ENCODE measurements at regions not wholly inside any gene's neighbourhood (a gene's known extent, or its start where the extent isn't known, plus 50 kb on each side); places are given as distances from the start of the nearest gene placed in this dataset.
"Not testable (repeated sequence)": the region's sequence is repeated elsewhere in the genome, so short reads cannot be mapped to it uniquely, and the experiment has no call there.

DNA sequence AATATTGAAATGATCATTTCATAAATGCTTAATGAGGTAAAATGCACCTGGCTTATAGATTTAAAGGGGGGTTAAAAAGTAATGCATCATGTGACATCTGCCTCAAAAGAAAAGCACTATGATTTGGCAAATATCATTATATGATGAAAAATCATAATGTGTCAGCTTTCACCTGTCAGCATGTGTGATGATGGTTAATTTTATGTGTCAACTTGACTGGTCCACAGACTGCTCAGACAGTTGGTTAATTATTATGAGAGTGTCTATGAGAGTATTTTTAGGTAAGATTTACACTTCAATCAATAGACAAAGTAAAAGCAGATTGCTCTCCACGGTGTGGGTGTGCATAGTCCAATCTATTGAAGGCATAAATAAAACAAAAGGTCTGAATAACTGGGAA lies 1986.7 kb downstream of the PCDH7 start:
- Histone ChIP-seq H3K27ac (ENCODE audit: low read length) (no peak overlapping the region), H3K9me3 (ENCODE audit: control insufficient read depth, insufficient read depth, low read length) (no peaks in the 10 kb centered on the region), H3K36me3 (ENCODE audit: control insufficient read depth, insufficient read depth, low read length) (no peaks in the 10 kb centered on the region), H3K4me1 (ENCODE audit: control insufficient read depth, insufficient read depth, low read length) (no peaks in the 10 kb centered on the region), H3K27me3 (ENCODE audit: control insufficient read depth, insufficient read depth, low read length) (no peaks in the 10 kb centered on the region), H3K4me3 (ENCODE audit: low read length) (no peak overlapping the region)
- Mint-ChIP-seq H3K27me3 (ENCODE audit: low read depth in 2 of 2) (no peaks in the 10 kb centered on the region), H3K36me3 (peaks cover 14% of the 10 kb centered on the region), H3K4me1 (no peaks in the 10 kb centered on the region), H3K9me3 (peaks cover 10 to 14% of the 10 kb centered on the region in 2 donors), H3K27ac (no peak overlapping the region), H3K4me3 (no peak overlapping the region)
- 75% methylated on average over 1 of the region's 1 CpG for WGBS (ENCODE audit: insufficient coverage)
- ATAC-seq (no peak), DNase-seq (no peak)
- intact Hi-C loops (cut with micrococcal nuclease) = no loop called here
- TF ChIP-seq, protein P1, sequence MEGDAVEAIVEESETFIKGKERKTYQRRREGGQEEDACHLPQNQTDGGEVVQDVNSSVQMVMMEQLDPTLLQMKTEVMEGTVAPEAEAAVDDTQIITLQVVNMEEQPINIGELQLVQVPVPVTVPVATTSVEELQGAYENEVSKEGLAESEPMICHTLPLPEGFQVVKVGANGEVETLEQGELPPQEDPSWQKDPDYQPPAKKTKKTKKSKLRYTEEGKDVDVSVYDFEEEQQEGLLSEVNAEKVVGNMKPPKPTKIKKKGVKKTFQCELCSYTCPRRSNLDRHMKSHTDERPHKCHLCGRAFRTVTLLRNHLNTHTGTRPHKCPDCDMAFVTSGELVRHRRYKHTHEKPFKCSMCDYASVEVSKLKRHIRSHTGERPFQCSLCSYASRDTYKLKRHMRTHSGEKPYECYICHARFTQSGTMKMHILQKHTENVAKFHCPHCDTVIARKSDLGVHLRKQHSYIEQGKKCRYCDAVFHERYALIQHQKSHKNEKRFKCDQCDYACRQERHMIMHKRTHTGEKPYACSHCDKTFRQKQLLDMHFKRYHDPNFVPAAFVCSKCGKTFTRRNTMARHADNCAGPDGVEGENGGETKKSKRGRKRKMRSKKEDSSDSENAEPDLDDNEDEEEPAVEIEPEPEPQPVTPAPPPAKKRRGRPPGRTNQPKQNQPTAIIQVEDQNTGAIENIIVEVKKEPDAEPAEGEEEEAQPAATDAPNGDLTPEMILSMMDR (IDR thresholded peaks at IDR 0.05) = no peak

DNA sequence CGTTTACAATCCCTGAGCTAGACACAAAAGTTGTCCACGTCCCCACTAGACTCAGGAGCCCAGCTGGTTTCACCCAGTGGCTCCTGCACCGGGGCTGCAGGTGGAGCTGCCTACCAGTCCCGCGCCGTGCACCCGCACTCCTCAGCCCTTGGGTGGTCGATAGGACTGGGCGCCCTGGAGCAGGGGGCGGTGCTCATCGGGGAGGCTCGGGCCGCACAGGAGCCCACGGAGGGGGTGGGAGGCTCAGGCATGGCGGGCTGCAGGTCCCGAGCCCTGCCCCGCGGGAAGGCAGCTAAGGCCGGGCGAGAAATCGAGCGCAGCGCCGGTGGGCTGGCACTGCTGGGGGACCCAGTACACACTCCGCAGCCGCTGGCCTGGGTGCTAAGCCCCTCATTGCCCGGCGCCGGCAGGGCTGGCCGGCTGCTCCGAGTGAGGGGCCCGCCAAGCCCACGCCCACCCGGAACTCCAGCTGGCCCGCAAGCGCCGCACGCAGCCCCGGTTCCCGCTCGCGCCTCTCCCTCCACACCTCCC lies 1996.0 kb downstream of the PCDH7 start:
- 96% methylated on average over 30 of the region's 42 CpGs for WGBS (ENCODE audit: insufficient coverage)
- H3K27me3 Mint-ChIP-seq (ENCODE audit: low read depth in 2 of 2); H3K27ac ChIP-seq (ENCODE audit: low read length); H3K4me1 ChIP-seq (ENCODE audit: control insufficient read depth, insufficient read depth, low read length); H3K36me3 ChIP-seq (ENCODE audit: control insufficient read depth, insufficient read depth, low read length); H3K4me1 Mint-ChIP-seq; intact Hi-C loops (cut with micrococcal nuclease); ATAC-seq; DNase-seq; H3K36me3 Mint-ChIP-seq; H3K27ac Mint-ChIP-seq; H3K9me3 ChIP-seq (ENCODE audit: control insufficient read depth, insufficient read depth, low read length); H3K4me3 Mint-ChIP-seq; H3K4me3 ChIP-seq (ENCODE audit: low read length); H3K27me3 ChIP-seq (ENCODE audit: control insufficient read depth, insufficient read depth, low read length): not testable (repeated sequence)
- peaks cover 10% of the 10 kb centered on the region in 2 donors for H3K9me3 Mint-ChIP-seq

DNA sequence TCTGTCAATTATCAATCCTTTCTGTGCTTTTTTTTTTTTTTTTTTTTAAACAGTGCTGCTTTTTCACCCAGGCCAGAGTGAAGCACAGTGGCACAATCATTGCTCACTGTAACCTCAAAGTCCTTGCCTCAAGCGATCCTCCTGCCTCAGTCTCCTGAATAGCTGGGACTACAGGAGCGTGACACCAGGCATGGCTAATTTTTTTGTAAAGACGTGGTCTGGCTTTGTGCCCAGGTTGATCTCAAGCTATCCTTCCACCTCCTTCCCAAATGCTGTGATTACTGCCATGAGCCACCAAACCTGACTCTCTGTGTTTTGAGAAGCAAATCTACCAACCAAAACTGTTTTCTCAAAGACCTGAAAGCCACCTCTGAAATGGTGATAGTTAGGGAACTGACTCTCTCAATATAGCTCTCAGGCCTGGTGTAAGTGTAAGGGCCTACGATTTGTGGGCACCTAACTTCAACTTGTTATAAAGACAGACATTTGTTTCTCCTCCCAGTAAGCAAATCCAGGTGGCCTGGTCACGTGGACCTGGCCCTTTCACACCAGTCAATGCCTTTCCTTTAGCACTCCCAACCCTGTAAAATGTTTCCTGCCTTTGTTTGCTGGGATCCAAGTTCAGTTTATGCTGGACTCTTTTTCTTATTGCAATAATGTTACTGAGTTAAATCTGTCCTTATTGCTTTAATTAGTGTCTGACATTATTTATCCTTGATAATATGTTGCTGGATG lies 2015.9 kb downstream of the PCDH7 start:
- Mint-ChIP-seq H3K27ac (no peak overlapping the region), H3K4me1 (no peaks in the 10 kb centered on the region), H3K36me3 (no peaks in the 10 kb centered on the region), H3K4me3 (no peak overlapping the region), H3K9me3 (peaks cover 5 to 11% of the 10 kb centered on the region in 2 donors), H3K27me3 (ENCODE audit: low read depth in 2 of 2) (no peaks in the 10 kb centered on the region)
- Histone ChIP-seq H3K27me3 (ENCODE audit: control insufficient read depth, insufficient read depth, low read length) (no peaks in the 10 kb centered on the region), H3K9me3 (ENCODE audit: control insufficient read depth, insufficient read depth, low read length) (peaks cover 13% of the 10 kb centered on the region), H3K4me1 (ENCODE audit: control insufficient read depth, insufficient read depth, low read length) (no peaks in the 10 kb centered on the region), H3K4me3 (ENCODE audit: low read length) (no peak overlapping the region), H3K27ac (ENCODE audit: low read length) (no peak overlapping the region), H3K36me3 (ENCODE audit: control insufficient read depth, insufficient read depth, low read length) (no peaks in the 10 kb centered on the region)
- WGBS (ENCODE audit: insufficient coverage) = 73% methylated on average over 5 of the region's 5 CpGs
- TF ChIP-seq, protein P1 (IDR thresholded peaks at IDR 0.05) = no peak
- no peak for ATAC-seq
- no peak for DNase-seq
- intact Hi-C loops (cut with micrococcal nuclease) = no loop called here

DNA sequence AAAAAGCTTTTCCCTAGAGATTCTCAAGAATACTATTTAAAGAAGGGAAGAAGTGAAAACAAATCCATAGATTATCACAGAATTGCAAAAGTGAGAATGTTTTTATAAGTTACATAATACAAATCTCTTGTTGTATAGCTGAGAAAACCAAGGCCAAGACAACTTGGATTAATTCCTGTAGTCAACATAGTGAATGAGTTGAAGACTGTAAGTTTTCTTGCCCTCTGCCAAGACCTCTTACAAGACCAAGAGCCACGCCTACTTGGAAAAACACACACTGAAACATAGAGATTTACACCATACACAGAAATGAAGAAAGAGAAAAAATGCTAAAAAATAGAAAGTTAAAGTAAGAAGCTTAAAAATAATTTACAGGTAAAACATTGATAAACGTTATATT lies 2024.0 kb downstream of the PCDH7 start:
- Mint-ChIP-seq H3K27me3 (ENCODE audit: low read depth in 2 of 2) (no peaks in the 10 kb centered on the region), H3K4me3 (no peak overlapping the region), H3K9me3 (peaks cover 6 to 7% of the 10 kb centered on the region in 2 donors), H3K4me1 (no peaks in the 10 kb centered on the region), H3K36me3 (no peaks in the 10 kb centered on the region), H3K27ac (no peak overlapping the region)
- no peaks in the 10 kb centered on the region for H3K27me3 ChIP-seq (ENCODE audit: control insufficient read depth, insufficient read depth, low read length)
- DNase-seq (no peak), ATAC-seq (no peak)
- H3K9me3 ChIP-seq (ENCODE audit: control insufficient read depth, insufficient read depth, low read length) = peaks cover 8% of the 10 kb centered on the region
- TF ChIP-seq, protein P1 (IDR thresholded peaks at IDR 0.05) = no peak
- H3K4me3 ChIP-seq (ENCODE audit: low read length) = no peak overlapping the region
- no CpG with 5 or more reads among the region's 2 CpGs for WGBS (ENCODE audit: insufficient coverage)
- intact Hi-C loops (cut with micrococcal nuclease) = no loop called here
- no peaks in the 10 kb centered on the region for H3K4me1 ChIP-seq (ENCODE audit: control insufficient read depth, insufficient read depth, low read length)
- H3K36me3 ChIP-seq (ENCODE audit: control insufficient read depth, insufficient read depth, low read length) = no peaks in the 10 kb centered on the region
- H3K27ac ChIP-seq (ENCODE audit: low read length) = no peak overlapping the region

Data from natural killer cell (primary cell).